Stimulated activated CD8-positive, alpha-beta memory T cell treated with anti-CD3 and anti-CD28 coated beads, Interleukin-4, amount 100 ng/mL, for 1 hour (primary cell): ENCODE measurements at regions not wholly inside any gene's neighbourhood (a gene's known extent, or its start where the extent isn't known, plus 50 kb on each side); places are given as distances from the start of the nearest gene placed in this dataset.
"Not testable (repeated sequence)": the region's sequence is repeated elsewhere in the genome, so short reads cannot be mapped to it uniquely, and the experiment has no call there.

Source experiments
- DNase-seq, 2 donors: peaks; one replicate each; pipeline ENCODE4 v3.0.0-alpha.2; 2020; ENCODE audit warnings: low read depth in 2 of 2, low spot score in 1 of 2

- DNase-seq: no peak
These were observed 825.8 kb downstream of the SOCS6 start for GRCh38 chr18:71114550-71115210.

GRCh38 chr18:71107244-71107643 lies 818.4 kb downstream of the SOCS6 start:
- no peak for DNase-seq

- no peak for DNase-seq
These were observed 817.9 kb downstream of the SOCS6 start for GRCh38 chr18:71106701-71107100.

- no peak for DNase-seq
These were observed 817.2 kb downstream of the SOCS6 start for GRCh38 chr18:71105994-71106546.

- no peak for DNase-seq
These were observed 816.4 kb downstream of the SOCS6 start for GRCh38 chr18:71105078-71105819.

- no peak for DNase-seq
These were observed 790.8 kb downstream of the SOCS6 start for GRCh38 chr18:71079606-71080005.

- no peak for DNase-seq
These were observed 788.6 kb downstream of the SOCS6 start for GRCh38 chr18:71077451-71077850.

GRCh38 chr18:71075147-71075546 lies 786.3 kb downstream of the SOCS6 start:
- DNase-seq: no peak

- no peak for DNase-seq
These were observed 779.5 kb downstream of the SOCS6 start for GRCh38 chr18:71068338-71068737.

GRCh38 chr18:71049893-71050292 lies 761.0 kb downstream of the SOCS6 start:
- no peak for DNase-seq

- DNase-seq: no peak
These were observed 759.0 kb downstream of the SOCS6 start for GRCh38 chr18:71047882-71048281.

- no peak for DNase-seq
These were observed 756.7 kb downstream of the SOCS6 start for GRCh38 chr18:71045331-71046065.

- DNase-seq: no peak
These were observed 751.3 kb downstream of the SOCS6 start for GRCh38 chr18:71040161-71040560.

- DNase-seq: no peak
These were observed 749.4 kb downstream of the SOCS6 start for GRCh38 chr18:71038196-71038595.

- DNase-seq: no peak
These were observed 747.9 kb downstream of the SOCS6 start for GRCh38 chr18:71036783-71037182.

GRCh38 chr18:71031296-71032191 lies 742.7 kb downstream of the SOCS6 start:
- DNase-seq: not testable (repeated sequence)

- DNase-seq: not testable (repeated sequence)
These were observed 741.2 kb downstream of the SOCS6 start for GRCh38 chr18:71030085-71030484.

- DNase-seq: no peak
These were observed 739.5 kb downstream of the SOCS6 start for GRCh38 chr18:71028285-71028762.

GRCh38 chr18:71027531-71027930 lies 738.7 kb downstream of the SOCS6 start:
- no peak for DNase-seq

- DNase-seq: no peak
These were observed 736.8 kb downstream of the SOCS6 start for GRCh38 chr18:71025505-71026225.
